ENCODE measurements at regions not wholly inside any gene's neighbourhood (a gene's known extent, or its start where the extent isn't known, plus 50 kb on each side); places are given as distances from the start of the nearest gene placed in this dataset.

- TF ChIP-seq POLR2AphosphoS5 (IDR thresholded peaks at IDR 0.05; ENCODE audit: low read depth, low read length) = no peak
- intact Hi-C loops (cut with micrococcal nuclease; ENCODE audit: unreplicated experiment) = no loop called here
- no peaks in the 10 kb centered on the region for H3K4me1 ChIP-seq (ENCODE audit: control insufficient read depth, insufficient read depth, low read length)
- in situ Hi-C loops (cut with HindIII; ENCODE audit: low pct_unique_long_range_greater_than_20kb, low sequenced_read_pairs) = no loop called here
- H3K27ac ChIP-seq (ENCODE audit: low read length) = no peak overlapping the region
- no peak overlapping the region for H3K4me3 ChIP-seq (ENCODE audit: low read depth in 2 of 2, low read length in 2 of 2)
- no peaks in the 10 kb centered on the region for H3K27me3 ChIP-seq (ENCODE audit: control insufficient read depth, insufficient read depth, low read length)
- H3K36me3 ChIP-seq (ENCODE audit: control insufficient read depth, insufficient read depth, low read length) = no peaks in the 10 kb centered on the region
- H3K9me3 ChIP-seq (ENCODE audit: control insufficient read depth, insufficient read depth, low read depth, low read length) = no peaks in the 10 kb centered on the region
- no peak for DNase-seq (ENCODE audit: low read depth, low spot score)
- ATAC-seq = no peak
- POLR2A ChIA-PET = no interaction called here
- no TSS peak for BruUV-seq (replicated peaks)
- CTCF ChIA-PET = no interaction called here
Observed at GRCh38 chr11:91846002-91846401, 378.6 kb upstream of the FAT3 start.

DNA sequence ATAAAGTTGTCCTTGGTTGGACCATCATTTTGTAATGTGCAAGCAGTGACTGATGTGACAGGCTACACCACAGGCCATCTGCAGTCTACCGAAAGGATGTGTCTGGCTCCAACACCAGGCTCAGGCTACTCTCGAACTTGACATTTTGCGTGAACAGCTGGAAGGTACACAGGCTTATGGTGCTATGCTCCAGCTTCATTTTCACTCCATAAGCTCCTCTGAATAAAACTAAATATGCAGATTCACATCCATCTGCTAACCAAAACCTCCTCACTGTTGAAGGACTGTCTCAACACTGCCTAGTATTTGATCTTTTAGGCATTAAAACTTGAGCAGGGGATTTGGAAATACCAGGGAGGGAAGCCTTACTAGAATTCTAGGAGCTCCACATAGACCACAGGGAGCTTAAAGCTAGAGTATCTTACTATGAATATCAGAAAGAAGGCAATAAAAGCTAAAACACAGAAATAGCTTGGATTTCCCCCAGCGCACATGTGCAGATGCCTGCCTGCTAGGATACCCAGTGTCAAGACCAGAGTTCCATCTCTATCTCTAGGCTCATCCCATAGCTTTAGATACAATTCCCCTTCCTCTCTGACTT lies 383.9 kb upstream of the FAT3 start:
- Histone ChIP-seq H3K4me1 (ENCODE audit: control insufficient read depth, insufficient read depth, low read length) (no peaks in the 10 kb centered on the region), H3K27ac (ENCODE audit: low read length) (no peak overlapping the region), H3K9me3 (ENCODE audit: control insufficient read depth, insufficient read depth, low read depth, low read length) (no peaks in the 10 kb centered on the region), H3K4me3 (ENCODE audit: low read depth in 2 of 2, low read length in 2 of 2) (no peak overlapping the region), H3K27me3 (ENCODE audit: control insufficient read depth, insufficient read depth, low read length) (no peaks in the 10 kb centered on the region), H3K36me3 (ENCODE audit: control insufficient read depth, insufficient read depth, low read length) (no peaks in the 10 kb centered on the region)
- DNase-seq (ENCODE audit: low read depth, low spot score) (no peak), ATAC-seq (no peak)
- ChIA-PET POLR2A (no interaction called here), CTCF (no interaction called here)
- in situ Hi-C loops (cut with HindIII; ENCODE audit: low pct_unique_long_range_greater_than_20kb, low sequenced_read_pairs) (no loop called here), intact Hi-C loops (cut with micrococcal nuclease; ENCODE audit: unreplicated experiment) (no loop called here)
- no peak for TF ChIP-seq SIN3A (IDR thresholded peaks at IDR 0.05; ENCODE audit: borderline replicate concordance, insufficient read depth, low read depth, low read length)
- TF ChIP-seq CTCF (IDR thresholded peaks at IDR 0.05) = no peak
- TF ChIP-seq TCF7L2 (IDR thresholded peaks at IDR 0.05; ENCODE audit: low read depth, low read length) = no peak
- no peak for TF ChIP-seq REST (IDR thresholded peaks at IDR 0.05; ENCODE audit: insufficient read depth in 1 of 2, low read depth in 2 of 2, low read length in 1 of 2)
- no peak for TF ChIP-seq POLR2AphosphoS5 (IDR thresholded peaks at IDR 0.05; ENCODE audit: low read depth, low read length)
- BruUV-seq (replicated peaks) = no TSS peak

DNA sequence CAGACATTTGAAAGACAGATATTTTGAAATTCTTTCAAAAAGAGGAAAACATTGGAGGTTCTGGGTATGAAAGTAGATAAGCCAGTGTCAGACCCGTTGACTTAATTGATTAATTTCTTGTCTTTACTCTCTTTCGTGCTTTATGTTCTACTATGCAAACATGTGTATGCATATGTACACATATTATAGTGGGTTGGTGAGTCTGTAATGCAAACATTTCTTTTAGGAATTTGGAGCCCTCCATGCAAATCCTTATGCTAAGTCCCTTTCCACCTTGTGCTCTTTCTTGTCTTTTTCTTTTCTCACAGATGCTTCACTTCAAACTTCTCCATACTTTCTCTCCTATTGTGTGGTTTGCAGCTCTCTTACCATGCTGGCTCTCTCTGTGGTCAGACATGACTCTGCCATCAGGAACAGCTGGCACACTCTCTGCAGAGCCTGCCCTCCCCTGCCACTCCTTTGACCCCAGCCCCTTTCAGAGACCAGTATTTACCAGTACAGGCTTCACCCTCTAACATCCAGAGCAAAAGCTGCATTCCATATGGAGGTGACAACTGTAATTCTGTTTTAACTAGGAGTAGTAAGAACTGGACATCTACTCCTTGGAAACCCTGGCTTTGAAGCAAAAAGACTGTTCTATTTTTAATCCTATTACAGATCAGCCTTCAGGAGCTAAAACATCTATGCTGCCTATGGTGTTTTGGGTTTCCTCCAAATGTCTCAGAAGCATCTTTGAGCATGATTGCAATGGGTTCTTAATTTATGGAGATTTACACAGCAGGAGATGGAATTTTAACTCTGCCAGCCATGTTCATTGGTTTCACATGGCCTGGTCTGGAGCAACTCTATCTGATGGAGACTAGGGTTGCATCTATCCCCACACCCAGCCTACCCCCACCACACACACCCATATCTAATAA lies 386.9 kb upstream of the FAT3 start:
- no peak for TF ChIP-seq POLR2AphosphoS5 (IDR thresholded peaks at IDR 0.05; ENCODE audit: low read depth, low read length)
- no peak for TF ChIP-seq TCF7L2 (IDR thresholded peaks at IDR 0.05; ENCODE audit: low read depth, low read length)
- TF ChIP-seq REST (IDR thresholded peaks at IDR 0.05; ENCODE audit: insufficient read depth in 1 of 2, low read depth in 2 of 2, low read length in 1 of 2) = no peak
- TF ChIP-seq CTCF (IDR thresholded peaks at IDR 0.05) = no peak
- TF ChIP-seq SIN3A (IDR thresholded peaks at IDR 0.05; ENCODE audit: borderline replicate concordance, insufficient read depth, low read depth, low read length) = no peak
- in situ Hi-C loops (cut with HindIII; ENCODE audit: low pct_unique_long_range_greater_than_20kb, low sequenced_read_pairs) = no loop called here
- BruUV-seq (replicated peaks) = no TSS peak
- no peak for DNase-seq (ENCODE audit: low read depth, low spot score)
- CTCF ChIA-PET = no interaction called here
- Histone ChIP-seq H3K36me3 (ENCODE audit: control insufficient read depth, insufficient read depth, low read length) (no peaks in the 10 kb centered on the region), H3K27me3 (ENCODE audit: control insufficient read depth, insufficient read depth, low read length) (no peaks in the 10 kb centered on the region), H3K4me1 (ENCODE audit: control insufficient read depth, insufficient read depth, low read length) (no peaks in the 10 kb centered on the region), H3K27ac (ENCODE audit: low read length) (no peak overlapping the region), H3K9me3 (ENCODE audit: control insufficient read depth, insufficient read depth, low read depth, low read length) (no peaks in the 10 kb centered on the region), H3K4me3 (ENCODE audit: low read depth in 2 of 2, low read length in 2 of 2) (no peak overlapping the region)
- POLR2A ChIA-PET = no interaction called here
- intact Hi-C loops (cut with micrococcal nuclease; ENCODE audit: unreplicated experiment) = no loop called here
- ATAC-seq = no peak
